B cell (primary cell): ENCODE measurements at regions not wholly inside any gene's neighbourhood (a gene's known extent, or its start where the extent isn't known, plus 50 kb on each side); places are given as distances from the start of the nearest gene placed in this dataset.

Experiments used
- ATAC-seq: fragments of 200-7000 bp; cut with Tn5 transposase; one replicate; pipeline ENCODE4 v1.10.0; 2021; ENCODE audit warnings: low read depth, mild to moderate bottlenecking, moderate number of reproducible peaks, moderate library complexity
- CTCF ChIA-PET: fragments of 350-600 bp; sonication (Branson Sonifier 250); formaldehyde crosslinking; loops from one replicate; lab custom pipeline; 2021; ENCODE audit warnings: antibody characterized with exemption, inconsistent platforms; lab: Charles Lee
- POLR2A ChIA-PET: fragments of 350-600 bp; sonication (Branson Sonifier 250); formaldehyde crosslinking; loops from one replicate; lab custom pipeline; 2021; ENCODE audit warnings: antibody characterized with exemption; lab: Charles Lee
- DNase-seq: peaks from one replicate; pipeline ENCODE4 v3.0.0; 2013
- H2AFZ ChIP-seq: 2 replicates; pipeline ENCODE4 v1.6.1; 2012; ENCODE audit warnings: mild to moderate bottlenecking, low read depth, low read length; ENCODE audit not compliant: insufficient read depth, poor library complexity, severe bottlenecking
- H3K27ac ChIP-seq, 2 donors: 1 replicate in 1 of 2; 2 replicates in 1 of 2; pipeline ENCODE4 v1.5.1; 2012 to 2013; ENCODE audit warnings: low read length in 2 of 2, mild to moderate bottlenecking in 2 of 2, moderate library complexity in 1 of 2
- H3K27me3 ChIP-seq, 4 experiments: fragments of 200-600 bp in 1 of 4; sonication (generic) in 1 of 4; replicated peaks in 1 of 4; 1 replicate in 2 of 4; 2 replicates in 2 of 4; pipeline versions ENCODE4 v1.6.1 to v1.7.0; 2013 to 2016; ENCODE audit warnings: low read length in 3 of 4, mild to moderate bottlenecking in 2 of 4, mixed read lengths in 1 of 4, moderate library complexity in 1 of 4; ENCODE audit not compliant: insufficient read depth in 4 of 4, control insufficient read depth in 3 of 4; ENCODE audit errors: control extremely low read depth in 1 of 4
- H3K36me3 ChIP-seq, 2 experiments: replicated peaks in 1 of 2; 1 replicate in 1 of 2; 2 replicates in 1 of 2; pipeline versions ENCODE4 v1.6.1 to v1.7.1; 2013; ENCODE audit warnings: low read length in 1 of 2; ENCODE audit not compliant: insufficient read depth in 2 of 2, control insufficient read depth in 1 of 2; ENCODE audit errors: control extremely low read depth in 1 of 2, extremely low read depth in 1 of 2
- H3K4me1 ChIP-seq, 2 donors: fragments of 200-600 bp in 1 of 2; sonication (generic) in 1 of 2; 1 replicate in 1 of 2; 2 replicates in 1 of 2; pipeline versions ENCODE4 v1.5.1 to v1.6.1; 2013 to 2017; ENCODE audit warnings: low read length in 2 of 2; ENCODE audit not compliant: control insufficient read depth in 2 of 2, insufficient read depth in 2 of 2
- H3K4me2 ChIP-seq: replicated peaks from 2 replicates; pipeline ENCODE3; 2012; ENCODE audit warnings: mild to moderate bottlenecking, low read depth, low read length; ENCODE audit not compliant: poor library complexity, severe bottlenecking
- H3K4me3 ChIP-seq, 5 experiments: fragments of 200-600 bp in 1 of 5; sonication (generic) in 1 of 5; 1 replicate in 3 of 5; 2 replicates in 2 of 5; pipeline versions ENCODE4 v1.5.1 to v1.7.0; 2011 to 2016; ENCODE audit warnings: low read length in 4 of 5, mild to moderate bottlenecking in 4 of 5, low read depth in 2 of 5, control low read depth in 1 of 5, moderate library complexity in 1 of 5; ENCODE audit not compliant: insufficient read depth in 1 of 5; ENCODE audit errors: control extremely low read depth in 1 of 5, extremely low read depth in 1 of 5
- H3K79me2 ChIP-seq: fragments of 200-600 bp; sonication (generic); one replicate; pipeline ENCODE4 v1.6.0; 2016; ENCODE audit warnings: low read length; ENCODE audit not compliant: control insufficient read depth, insufficient read depth
- H3K9ac ChIP-seq: fragments of 200-600 bp; sonication (generic); 2 replicates; pipeline ENCODE4 v1.6.1; 2017; ENCODE audit warnings: mild to moderate bottlenecking, low read length, moderate library complexity
- H3K9me3 ChIP-seq, 3 donors: one replicate each; pipeline versions ENCODE4 v1.6.1 to v1.7.1; 2013; ENCODE audit warnings: low read length in 2 of 3; ENCODE audit not compliant: control insufficient read depth in 2 of 3, insufficient read depth in 1 of 3; ENCODE audit errors: control extremely low read depth in 1 of 3
- H4K20me1 ChIP-seq: 2 replicates; pipeline ENCODE4 v1.6.0; 2012; ENCODE audit warnings: mild to moderate bottlenecking, low read length; ENCODE audit not compliant: insufficient read depth, control insufficient read depth, poor library complexity, severe bottlenecking
- H3K27ac Mint-ChIP-seq: one replicate; pipeline ENCODE4 v1.8.0; 2021; ENCODE audit warnings: mixed read lengths
- H3K27me3 Mint-ChIP-seq: one replicate; pipeline ENCODE4 v1.8.0; 2021; ENCODE audit warnings: mixed read lengths
- H3K4me1 Mint-ChIP-seq: one replicate; pipeline ENCODE4 v1.8.0; 2021; ENCODE audit warnings: mixed read lengths
- H3K4me3 Mint-ChIP-seq: one replicate; pipeline ENCODE4 v1.8.0; 2021; ENCODE audit warnings: mixed read lengths
- H3K9me3 Mint-ChIP-seq: one replicate; pipeline ENCODE4 v1.8.0; 2022; ENCODE audit warnings: mixed read lengths; ENCODE audit not compliant: insufficient read depth
- CTCF ChIP-seq: fragments of 200-600 bp; IDR thresholded peaks from one replicate; pipeline ENCODE4 v1.8.0; 2022; ENCODE audit warnings: antibody characterized with exemption, mild to moderate bottlenecking
- EZH2 ChIP-seq: IDR thresholded peaks from 2 replicates; pipeline ENCODE4 v1.6.1; 2012; ENCODE audit warnings: borderline replicate concordance, low read depth, mild to moderate bottlenecking, moderate library complexity, low read length; ENCODE audit not compliant: insufficient read depth, poor library complexity, severe bottlenecking
- WGBS: methylation state at CpG from one replicate; pipeline ENCODE4 v1.1.5; 2013; ENCODE audit warnings: missing lambda C conversion rate; ENCODE audit not compliant: insufficient coverage; 5-methylcytosine and 5-hydroxymethylcytosine counted together
- intact Hi-C: fragments of 100-400 bp; cut with micrococcal nuclease; formaldehyde crosslinking; loops from one replicate; pipeline ENCODE4 v1.10.0; 2022

GRCh38 chr3:13170317-13170716 is 97.1 kb upstream of the IQSEC1 start:
- H3K4me1 ChIP-seq = no peaks in the 10 kb centered on the region
- H3K4me2 ChIP-seq = no peak overlapping the region

DNA sequence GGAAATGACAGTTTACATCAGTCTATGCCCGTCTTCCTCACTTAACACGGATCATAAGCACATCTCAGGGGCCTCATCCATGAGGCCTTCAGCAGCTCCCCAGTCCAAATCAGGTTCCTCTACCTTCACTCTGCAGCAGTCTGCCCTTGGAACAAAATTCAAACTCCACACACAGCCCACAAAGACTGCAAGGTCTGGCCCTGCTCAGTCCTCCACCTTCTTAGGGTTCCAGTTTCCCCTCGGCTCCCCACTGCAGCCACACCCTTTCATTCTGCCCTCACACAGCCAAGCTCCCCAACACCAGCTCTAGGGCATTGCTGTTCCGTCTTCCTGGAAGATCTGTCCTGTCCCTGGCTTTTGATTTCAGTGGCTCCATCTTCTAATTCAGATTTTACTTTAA is 95.2 kb upstream of the IQSEC1 start:
- no peak overlapping the region for H3K27ac ChIP-seq
- H3K9ac ChIP-seq = no peak overlapping the region
- H3K4me3 Mint-ChIP-seq = no peak overlapping the region
- POLR2A ChIA-PET = no interaction called here
- no peaks in the 10 kb centered on the region for H3K36me3 ChIP-seq
- CTCF ChIA-PET = no interaction called here
- H3K27me3 ChIP-seq = peaks cover 0 to 5% (median 0%) of the 10 kb centered on the region in 4 experiments
- WGBS = 86% methylated on average over 4 of the region's 4 CpGs
- DNase-seq = no peak
- no peak for ATAC-seq
- no peak overlapping the region for H2AFZ ChIP-seq
- H4K20me1 ChIP-seq = no peaks in the 10 kb centered on the region
- no peak overlapping the region for H3K4me2 ChIP-seq
- peaks cover 0 to 6% (median 0%) of the 10 kb centered on the region in 3 donors for H3K9me3 ChIP-seq
- peaks cover 10% of the 10 kb centered on the region for H3K27me3 Mint-ChIP-seq
- no peaks in the 10 kb centered on the region for H3K4me1 ChIP-seq
- TF ChIP-seq CTCF (no peak), EZH2 (no peak)
- intact Hi-C loops = no loop called here
- H3K27ac Mint-ChIP-seq = no peak overlapping the region
- no peaks in the 10 kb centered on the region for H3K79me2 ChIP-seq
- no peak overlapping the region for H3K4me3 ChIP-seq
- H3K4me1 Mint-ChIP-seq = no peaks in the 10 kb centered on the region
- no peaks in the 10 kb centered on the region for H3K9me3 Mint-ChIP-seq

More at GRCh38 chr3:13170317-13170716, 97.1 kb upstream of the IQSEC1 start:
- H3K79me2 ChIP-seq = no peaks in the 10 kb centered on the region
- 96% methylated on average over 5 of the region's 7 CpGs for WGBS
- no peak overlapping the region for H3K4me3 Mint-ChIP-seq
- ATAC-seq (no peak), DNase-seq (no peak)
- no peak overlapping the region for H3K27ac Mint-ChIP-seq
- TF ChIP-seq CTCF = no peak
- no peak for TF ChIP-seq EZH2
- no peaks in the 10 kb centered on the region for H3K4me1 Mint-ChIP-seq
- ChIA-PET POLR2A (no interaction called here), CTCF (no interaction called here)
- no peaks in the 10 kb centered on the region for H3K27me3 ChIP-seq
- H3K27me3 Mint-ChIP-seq = peaks cover 9% of the 10 kb centered on the region
- no peaks in the 10 kb centered on the region for H3K36me3 ChIP-seq
- H3K27ac ChIP-seq = no peak overlapping the region
- peaks cover 0 to 6% (median 0%) of the 10 kb centered on the region in 3 donors for H3K9me3 ChIP-seq
- H2AFZ ChIP-seq = no peak overlapping the region
- intact Hi-C loops = no loop called here
- no peaks in the 10 kb centered on the region for H4K20me1 ChIP-seq
- no peaks in the 10 kb centered on the region for H3K9me3 Mint-ChIP-seq
- no peak overlapping the region for H3K4me3 ChIP-seq
- no peak overlapping the region for H3K9ac ChIP-seq
